ENCODE measurements at regions not wholly inside any gene's neighbourhood (a gene's known extent, or its start where the extent isn't known, plus 50 kb on each side); places are given as distances from the start of the nearest gene placed in this dataset.

- no peak overlapping the region for H3K4me3 ChIP-seq
These were observed 139.9 kb upstream of the UGT8 start for GRCh38 chr4:114458728-114459127.

GRCh38 chr4:114464726-114465272 lies 133.8 kb upstream of the UGT8 start:
- Histone ChIP-seq H3K4me1 (no peaks in the 10 kb centered on the region), H3K36me3 (replicated peaks in 1 of 2; ENCODE audit: insufficient read depth in 1 of 2, low read depth in 2 of 2) (no peaks in the 10 kb centered on the region), H3K9me3 (no peaks in the 10 kb centered on the region), H3K27ac (no peak overlapping the region), H3K4me3 (no peak overlapping the region), H3K27me3 (no peaks in the 10 kb centered on the region)
- no peak for TF ChIP-seq CTCF (IDR thresholded peaks at IDR 0.05)
- TF ChIP-seq POLR2A (IDR thresholded peaks at IDR 0.05) = no peak
- intact Hi-C loops (cut with DNase I) = no loop called here
- no peak for ATAC-seq
- no peak for DNase-seq
- WGBS, 2 donors = 44 to 55% methylated on average over 7 of the region's 7 CpGs

More at GRCh38 chr4:114458728-114459127, 139.9 kb upstream of the UGT8 start:
- DNase-seq (no peak), ATAC-seq (no peak)
- H3K27ac ChIP-seq = no peak overlapping the region
- no peaks in the 10 kb centered on the region for H3K36me3 ChIP-seq (replicated peaks in 1 of 2; ENCODE audit: insufficient read depth in 1 of 2, low read depth in 2 of 2)
- intact Hi-C loops (cut with DNase I) = no loop called here
- TF ChIP-seq POLR2A (IDR thresholded peaks at IDR 0.05) = no peak
- no peak for TF ChIP-seq CTCF (IDR thresholded peaks at IDR 0.05)
- H3K9me3 ChIP-seq = no peaks in the 10 kb centered on the region
- 64 to 69% methylated on average over 2 of the region's 2 CpGs for WGBS, 2 donors
- H3K27me3 ChIP-seq = no peaks in the 10 kb centered on the region
- no peaks in the 10 kb centered on the region for H3K4me1 ChIP-seq

DNA sequence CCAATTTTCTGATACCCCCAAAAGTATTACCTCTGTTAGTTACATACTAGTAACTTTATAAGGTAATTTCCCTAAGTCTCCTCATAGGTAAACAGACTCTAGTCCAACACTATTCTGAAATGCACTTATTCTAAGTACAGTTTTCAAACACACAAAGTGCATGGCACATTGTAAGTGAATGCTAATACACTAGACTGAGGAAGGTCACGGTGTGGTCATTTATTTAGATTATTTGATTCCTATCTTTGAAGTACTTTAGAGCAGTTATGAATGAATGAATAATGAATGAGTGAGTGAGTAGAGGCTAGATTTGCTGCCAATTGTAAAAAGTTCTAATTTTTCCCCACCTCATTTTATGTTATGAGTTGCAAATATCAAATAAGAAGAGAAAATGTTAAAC lies 132.8 kb upstream of the UGT8 start:
- H3K27me3 ChIP-seq = no peaks in the 10 kb centered on the region
- TF ChIP-seq CTCF (IDR thresholded peaks at IDR 0.05) (no peak), POLR2A (IDR thresholded peaks at IDR 0.05) (no peak)

DNA sequence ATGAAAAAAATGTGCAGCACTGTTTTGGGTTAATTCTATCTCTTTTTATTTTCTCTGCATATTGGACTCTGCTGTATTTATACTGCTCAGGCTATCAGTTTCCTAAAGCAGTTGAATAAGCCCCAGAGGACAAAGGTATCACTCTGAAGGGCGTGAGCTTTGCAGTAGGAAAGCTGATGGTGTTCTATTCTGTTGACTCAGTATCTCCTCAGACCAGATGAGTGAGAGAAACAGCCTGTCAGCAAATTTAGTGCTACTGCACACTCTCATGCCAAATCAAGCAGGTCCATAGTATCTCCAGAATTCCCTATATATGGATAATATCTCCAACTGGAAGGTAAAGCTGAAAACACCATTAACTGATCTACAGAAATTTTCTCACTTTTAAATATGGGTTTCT lies 132.3 kb upstream of the UGT8 start:
- no peaks in the 10 kb centered on the region for H3K27me3 ChIP-seq
- no peak for ATAC-seq
- no peak overlapping the region for H3K27ac ChIP-seq
- H3K9me3 ChIP-seq = no peaks in the 10 kb centered on the region
- intact Hi-C loops (cut with DNase I) = no loop called here
- 52 to 58% methylated on average over 1 of the region's 1 CpG for WGBS, 2 donors
- H3K36me3 ChIP-seq (replicated peaks in 1 of 2; ENCODE audit: insufficient read depth in 1 of 2, low read depth in 2 of 2) = no peaks in the 10 kb centered on the region
- no peak overlapping the region for H3K4me3 ChIP-seq
- DNase-seq = no peak
- H3K4me1 ChIP-seq = no peaks in the 10 kb centered on the region
- TF ChIP-seq POLR2A (IDR thresholded peaks at IDR 0.05) (no peak), CTCF (IDR thresholded peaks at IDR 0.05) (no peak)

More for the DNA sequence above, 132.8 kb upstream of the UGT8 start:
- H3K27ac ChIP-seq = no peak overlapping the region
- no peaks in the 10 kb centered on the region for H3K9me3 ChIP-seq
- no peak for DNase-seq
- H3K4me3 ChIP-seq = no peak overlapping the region
- H3K4me1 ChIP-seq = no peaks in the 10 kb centered on the region
- ATAC-seq = no peak
- intact Hi-C loops (cut with DNase I) = no loop called here
- H3K36me3 ChIP-seq (replicated peaks in 1 of 2; ENCODE audit: insufficient read depth in 1 of 2, low read depth in 2 of 2) = no peaks in the 10 kb centered on the region
- 70 to 76% methylated on average over 1 of the region's 1 CpG for WGBS, 2 donors

DNA sequence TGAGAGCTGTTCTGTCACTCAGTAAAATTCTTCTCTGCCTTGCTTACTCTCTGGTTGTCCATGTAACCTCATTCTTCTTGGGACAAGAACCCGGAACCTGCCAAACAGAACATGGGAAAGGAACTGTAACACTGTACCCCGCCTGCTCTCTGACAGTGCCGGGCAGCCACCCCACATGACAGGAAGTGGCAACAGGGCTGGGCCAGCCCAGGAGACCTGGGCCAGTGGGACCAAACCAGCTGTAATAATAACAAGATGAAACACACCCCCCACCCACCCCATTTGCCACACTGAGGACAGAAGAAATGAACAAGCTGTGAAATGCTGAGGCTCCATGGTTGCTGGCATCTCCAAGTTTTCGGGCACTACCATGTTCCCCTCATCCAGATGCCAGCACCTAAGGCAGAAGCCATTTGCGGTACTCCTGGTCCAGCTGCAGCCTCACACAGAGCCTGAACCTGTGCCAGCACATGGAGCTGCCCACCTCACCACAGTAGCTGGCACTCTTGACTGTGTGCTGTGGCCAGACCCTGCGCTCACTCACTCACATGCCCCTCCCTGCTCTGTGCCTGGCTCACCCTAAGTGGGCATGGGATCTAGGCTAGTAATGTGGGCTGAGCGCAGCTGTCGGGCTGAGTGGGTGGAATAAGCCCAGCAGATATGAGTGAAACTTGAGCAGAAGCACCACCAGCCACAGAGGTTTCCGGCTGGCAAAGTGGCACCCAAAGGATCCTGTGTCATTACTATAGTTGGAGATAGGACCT lies 126.2 kb upstream of the UGT8 start:
- DNase-seq (no peak), ATAC-seq (no peak)
- intact Hi-C loops (cut with DNase I) = no loop called here

More for the DNA sequence above, 126.2 kb upstream of the UGT8 start:
- TF ChIP-seq POLR2A (IDR thresholded peaks at IDR 0.05) = no peak
- no peak for TF ChIP-seq CTCF (IDR thresholded peaks at IDR 0.05)
- Histone ChIP-seq H3K27me3 (no peaks in the 10 kb centered on the region), H3K4me3 (no peak overlapping the region), H3K9me3 (no peaks in the 10 kb centered on the region), H3K36me3 (replicated peaks in 1 of 2; ENCODE audit: insufficient read depth in 1 of 2, low read depth in 2 of 2) (no peaks in the 10 kb centered on the region), H3K27ac (no peak overlapping the region), H3K4me1 (no peaks in the 10 kb centered on the region)
- 96 to 97% methylated on average over 8 to 9 of the region's 9 CpGs for WGBS, 2 donors

Measured in body of pancreas (tissue), 4 donors.